CD1c-positive myeloid dendritic cell (primary cell): ENCODE measurements at regions not wholly inside any gene's neighbourhood (a gene's known extent, or its start where the extent isn't known, plus 50 kb on each side); places are given as distances from the start of the nearest gene placed in this dataset.
"Not testable (repeated sequence)": the region's sequence is repeated elsewhere in the genome, so short reads cannot be mapped to it uniquely, and the experiment has no call there.

ENCODE experiments used
- DNase-seq: peaks from one replicate; pipeline ENCODE4 v3.0.0-alpha.2; 2016; ENCODE audit errors: extremely low spot score

- DNase-seq: no peak
These were observed 293.9 kb upstream of the PRKD1 start for GRCh38 chr14:30221546-30221945.

- DNase-seq: no peak
These were observed 295.7 kb upstream of the PRKD1 start for GRCh38 chr14:30223385-30223785.

- DNase-seq: no peak
These were observed 296.3 kb upstream of the PRKD1 start for GRCh38 chr14:30223966-30224365.

- no peak for DNase-seq
These were observed 297.5 kb upstream of the PRKD1 start for GRCh38 chr14:30225176-30225575.

GRCh38 chr14:30227436-30227835 is 299.8 kb upstream of the PRKD1 start:
- DNase-seq: no peak

GRCh38 chr14:30227876-30228275 is 300.2 kb upstream of the PRKD1 start:
- no peak for DNase-seq

- DNase-seq: no peak
These were observed 303.1 kb upstream of the PRKD1 start for GRCh38 chr14:30230719-30231118.

GRCh38 chr14:30234966-30235365 is 307.3 kb upstream of the PRKD1 start:
- no peak for DNase-seq

GRCh38 chr14:30235485-30235884 is 307.8 kb upstream of the PRKD1 start:
- DNase-seq: no peak

- no peak for DNase-seq
These were observed 311.3 kb upstream of the PRKD1 start for GRCh38 chr14:30238936-30239335.

- no peak for DNase-seq
These were observed 312.4 kb upstream of the PRKD1 start for GRCh38 chr14:30240018-30240417.

GRCh38 chr14:30240685-30241084 is 313.0 kb upstream of the PRKD1 start:
- DNase-seq: no peak

- no peak for DNase-seq
These were observed 315.1 kb upstream of the PRKD1 start for GRCh38 chr14:30242744-30243143.

GRCh38 chr14:30243207-30243606 is 315.6 kb upstream of the PRKD1 start:
- no peak for DNase-seq

GRCh38 chr14:30243805-30244204 is 315.2 kb upstream of the G2E3 start:
- DNase-seq: no peak

GRCh38 chr14:30244348-30244747 is 314.6 kb upstream of the G2E3 start:
- not testable (repeated sequence) for DNase-seq

- DNase-seq: no peak
These were observed 307.9 kb upstream of the G2E3 start for GRCh38 chr14:30251017-30251416.

- DNase-seq: no peak
These were observed 307.3 kb upstream of the G2E3 start for GRCh38 chr14:30251557-30252100.

GRCh38 chr14:30252151-30252550 is 306.8 kb upstream of the G2E3 start:
- no peak for DNase-seq

GRCh38 chr14:30252783-30253674 is 305.9 kb upstream of the G2E3 start:
- DNase-seq: no peak

- no peak for DNase-seq
These were observed 302.3 kb upstream of the G2E3 start for GRCh38 chr14:30256627-30257026.

GRCh38 chr14:30257946-30258661 is 300.9 kb upstream of the G2E3 start:
- no peak for DNase-seq
